Progenitor cell of endocrine pancreas (in vitro differentiated cells): ENCODE measurements at regions not wholly inside any gene's neighbourhood (a gene's known extent, or its start where the extent isn't known, plus 50 kb on each side); places are given as distances from the start of the nearest gene placed in this dataset.

Source experiments
- DNase-seq: peaks from one replicate; pipeline ENCODE4 v3.0.0; 2021; ENCODE audit warnings: low spot score; ENCODE audit not compliant: unreplicated experiment
- H3K27ac Mint-ChIP-seq: 2 replicates; pipeline ENCODE4 v1.8.0; 2021; ENCODE audit warnings: mild to moderate bottlenecking, moderate library complexity, mixed read lengths
- H3K27me3 Mint-ChIP-seq: 2 replicates; pipeline ENCODE4 v1.8.0; 2021; ENCODE audit warnings: mixed read lengths
- H3K36me3 Mint-ChIP-seq: 2 replicates; pipeline ENCODE4 v1.8.0; 2022; ENCODE audit warnings: mixed read lengths; ENCODE audit not compliant: insufficient read depth
- H3K4me1 Mint-ChIP-seq: 2 replicates; pipeline ENCODE4 v1.8.0; 2021; ENCODE audit warnings: low read depth, mixed read lengths
- H3K4me3 Mint-ChIP-seq: 2 replicates; pipeline ENCODE4 v1.8.0; 2021; ENCODE audit warnings: low read depth, mild to moderate bottlenecking, moderate library complexity, mixed read lengths
- H3K9me3 Mint-ChIP-seq: 2 replicates; pipeline ENCODE4 v1.8.0; 2021; ENCODE audit warnings: low read depth, mixed read lengths
- TF ChIP-seq, protein P1 (sequence below): fragments of 200-600 bp; sonication (generic); IDR thresholded peaks from one replicate; pipeline ENCODE4 v1.5.0; 2021; ENCODE audit warnings: antibody characterized with exemption, mild to moderate bottlenecking; ENCODE audit not compliant: unreplicated experiment

DNA sequence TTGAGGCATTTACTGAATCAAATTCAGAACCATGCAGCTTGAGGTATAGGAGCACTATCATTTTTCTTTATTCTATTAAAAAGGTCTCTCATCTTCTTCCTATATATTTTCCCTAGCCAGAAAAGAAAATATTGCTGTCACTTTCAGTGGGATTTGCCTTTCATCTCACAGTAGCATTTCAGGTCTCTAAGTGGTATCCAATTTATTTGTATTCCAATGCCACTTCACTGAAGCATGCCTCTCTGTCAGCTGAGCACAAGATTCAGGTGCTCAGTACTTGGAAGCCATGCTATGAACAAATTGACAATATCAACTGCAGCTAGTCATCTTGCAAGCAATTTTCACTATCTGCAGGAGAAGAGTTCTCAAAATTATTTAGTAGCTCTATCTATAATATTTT, 457.2 kb upstream of the SLC39A10 start:
- H3K36me3 Mint-ChIP-seq: no peaks in the 10 kb centered on the region
- H3K27ac Mint-ChIP-seq: no peak overlapping the region
- no peak overlapping the region for H3K4me3 Mint-ChIP-seq
- no peaks in the 10 kb centered on the region for H3K27me3 Mint-ChIP-seq
- TF ChIP-seq, protein P1, sequence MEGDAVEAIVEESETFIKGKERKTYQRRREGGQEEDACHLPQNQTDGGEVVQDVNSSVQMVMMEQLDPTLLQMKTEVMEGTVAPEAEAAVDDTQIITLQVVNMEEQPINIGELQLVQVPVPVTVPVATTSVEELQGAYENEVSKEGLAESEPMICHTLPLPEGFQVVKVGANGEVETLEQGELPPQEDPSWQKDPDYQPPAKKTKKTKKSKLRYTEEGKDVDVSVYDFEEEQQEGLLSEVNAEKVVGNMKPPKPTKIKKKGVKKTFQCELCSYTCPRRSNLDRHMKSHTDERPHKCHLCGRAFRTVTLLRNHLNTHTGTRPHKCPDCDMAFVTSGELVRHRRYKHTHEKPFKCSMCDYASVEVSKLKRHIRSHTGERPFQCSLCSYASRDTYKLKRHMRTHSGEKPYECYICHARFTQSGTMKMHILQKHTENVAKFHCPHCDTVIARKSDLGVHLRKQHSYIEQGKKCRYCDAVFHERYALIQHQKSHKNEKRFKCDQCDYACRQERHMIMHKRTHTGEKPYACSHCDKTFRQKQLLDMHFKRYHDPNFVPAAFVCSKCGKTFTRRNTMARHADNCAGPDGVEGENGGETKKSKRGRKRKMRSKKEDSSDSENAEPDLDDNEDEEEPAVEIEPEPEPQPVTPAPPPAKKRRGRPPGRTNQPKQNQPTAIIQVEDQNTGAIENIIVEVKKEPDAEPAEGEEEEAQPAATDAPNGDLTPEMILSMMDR: no peak
- no peak for DNase-seq
- H3K9me3 Mint-ChIP-seq: no peaks in the 10 kb centered on the region
- H3K4me1 Mint-ChIP-seq: peaks cover 6% of the 10 kb centered on the region

DNA sequence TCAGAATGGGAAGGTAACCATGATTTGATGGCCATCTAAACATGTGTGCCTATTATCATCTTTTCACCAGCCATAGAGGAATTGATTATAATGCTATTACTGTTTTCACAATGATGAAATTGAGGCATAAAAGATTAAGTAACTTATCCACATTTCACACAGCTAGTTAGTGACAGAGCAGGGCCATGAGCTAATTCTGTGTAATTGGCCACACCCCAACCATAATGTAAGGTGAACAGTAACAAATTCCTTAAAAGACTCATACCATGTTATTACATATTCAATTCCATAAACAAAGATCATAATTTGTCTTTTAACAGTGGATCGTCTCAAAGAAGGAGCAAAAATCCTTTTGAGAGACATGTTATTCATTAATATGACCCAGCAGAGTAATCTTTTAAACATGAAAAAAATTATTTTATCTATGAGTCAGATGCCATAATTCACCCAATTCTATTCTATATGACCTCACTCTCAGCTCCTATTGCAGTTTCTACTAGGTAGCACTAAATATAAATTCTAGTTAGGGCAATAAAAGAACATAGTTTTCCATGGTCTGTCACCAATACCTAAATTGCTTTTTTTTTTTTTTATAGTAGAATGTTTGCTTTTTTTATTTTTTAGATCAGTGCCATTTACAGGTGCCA, 475.8 kb upstream of the SLC39A10 start:
- Mint-ChIP-seq H3K9me3 (no peaks in the 10 kb centered on the region), H3K27ac (no peak overlapping the region), H3K4me1 (no peaks in the 10 kb centered on the region), H3K36me3 (no peaks in the 10 kb centered on the region), H3K27me3 (no peaks in the 10 kb centered on the region), H3K4me3 (no peak overlapping the region)
- TF ChIP-seq, protein P1: no peak
- DNase-seq: no peak

- peaks cover 3% of the 10 kb centered on the region for H3K4me1 Mint-ChIP-seq
- H3K9me3 Mint-ChIP-seq: no peaks in the 10 kb centered on the region
- TF ChIP-seq, protein P1: no peak
- DNase-seq: no peak
- H3K36me3 Mint-ChIP-seq: no peaks in the 10 kb centered on the region
- no peak overlapping the region for H3K4me3 Mint-ChIP-seq
- no peaks in the 10 kb centered on the region for H3K27me3 Mint-ChIP-seq
- no peak overlapping the region for H3K27ac Mint-ChIP-seq
Observed at GRCh38 chr2:195168369-195168768, 488.7 kb upstream of the SLC39A10 start.

GRCh38 chr2:195164930-195165329, 492.1 kb upstream of the SLC39A10 start:
- no peak overlapping the region for H3K27ac Mint-ChIP-seq
- peaks cover 3% of the 10 kb centered on the region for H3K4me1 Mint-ChIP-seq
- no peak for DNase-seq
- H3K27me3 Mint-ChIP-seq: no peaks in the 10 kb centered on the region
- no peaks in the 10 kb centered on the region for H3K9me3 Mint-ChIP-seq
- no peak overlapping the region for H3K4me3 Mint-ChIP-seq
- H3K36me3 Mint-ChIP-seq: no peaks in the 10 kb centered on the region
- TF ChIP-seq, protein P1: no peak

- H3K36me3 Mint-ChIP-seq: no peaks in the 10 kb centered on the region
- no peak overlapping the region for H3K4me3 Mint-ChIP-seq
- peaks cover 3% of the 10 kb centered on the region for H3K9me3 Mint-ChIP-seq
- no peaks in the 10 kb centered on the region for H3K27me3 Mint-ChIP-seq
- DNase-seq: no peak
- H3K4me1 Mint-ChIP-seq: peaks cover 3% of the 10 kb centered on the region
- H3K27ac Mint-ChIP-seq: no peak overlapping the region
- TF ChIP-seq, protein P1: no peak
Observed at GRCh38 chr2:195162918-195163317, 494.1 kb upstream of the SLC39A10 start.
